Right hindlimb (tissue), 1 donor: ENCODE measurements at regions not wholly inside any gene's neighbourhood (a gene's known extent, or its start where the extent isn't known, plus 50 kb on each side); places are given as distances from the start of the nearest gene placed in this dataset.

Experiments used
- DNase-seq: peaks from one replicate; pipeline ENCODE4 v3.0.0-alpha.2; 2018

GRCh38 chr11:11755871-11756270, 85.9 kb upstream of the USP47 start:
- DNase-seq, result no peak

- DNase-seq, result no peak
Measured at GRCh38 chr11:11752679-11753078, 89.1 kb upstream of the USP47 start.

GRCh38 chr11:11750017-11750878, 91.5 kb upstream of the USP47 start:
- no peak for DNase-seq

- DNase-seq, result no peak
Measured at GRCh38 chr11:11748706-11749365, 92.9 kb upstream of the USP47 start.

GRCh38 chr11:11747570-11747969, 94.2 kb upstream of the USP47 start:
- DNase-seq, result no peak

- no peak for DNase-seq
Measured at GRCh38 chr11:11746449-11746848, 95.3 kb upstream of the USP47 start.

- no peak for DNase-seq
Measured at GRCh38 chr11:11743216-11743615, 98.6 kb upstream of the USP47 start.

GRCh38 chr11:11742486-11742885, 99.3 kb upstream of the USP47 start:
- DNase-seq, result no peak

GRCh38 chr11:11740836-11741235, 100.9 kb upstream of the USP47 start:
- DNase-seq, result no peak

- no peak for DNase-seq
Measured at GRCh38 chr11:11740073-11740702, 101.6 kb upstream of the USP47 start.

- DNase-seq, result no peak
Measured at GRCh38 chr11:11738370-11738769, 103.4 kb upstream of the USP47 start.

GRCh38 chr11:11735586-11735985, 106.2 kb upstream of the USP47 start:
- DNase-seq, result no peak

GRCh38 chr11:11733246-11733747, 108.5 kb upstream of the USP47 start:
- no peak for DNase-seq

- DNase-seq, result no peak
Measured at GRCh38 chr11:11732116-11732515, 109.7 kb upstream of the USP47 start.

- DNase-seq, result no peak
Measured at GRCh38 chr11:11731311-11732083, 109.7 kb upstream of the GALNT18 start.

- no peak for DNase-seq
Measured at GRCh38 chr11:11728386-11728785, 106.6 kb upstream of the GALNT18 start.

GRCh38 chr11:11725438-11725837, 103.6 kb upstream of the GALNT18 start:
- DNase-seq, result no peak

- no peak for DNase-seq
Measured at GRCh38 chr11:11724994-11725393, 103.2 kb upstream of the GALNT18 start.

GRCh38 chr11:11722861-11723260, 101.1 kb upstream of the GALNT18 start:
- DNase-seq, result no peak

GRCh38 chr11:11722246-11722645, 100.4 kb upstream of the GALNT18 start:
- no peak for DNase-seq

GRCh38 chr11:11718511-11718910, 96.7 kb upstream of the GALNT18 start:
- no peak for DNase-seq

GRCh38 chr11:11717064-11717725, 95.4 kb upstream of the GALNT18 start:
- no peak for DNase-seq
